ENCODE measurements at regions not wholly inside any gene's neighbourhood (a gene's known extent, or its start where the extent isn't known, plus 50 kb on each side); places are given as distances from the start of the nearest gene placed in this dataset.
"Not testable (repeated sequence)": the region's sequence is repeated elsewhere in the genome, so short reads cannot be mapped to it uniquely, and the experiment has no call there.

DNA sequence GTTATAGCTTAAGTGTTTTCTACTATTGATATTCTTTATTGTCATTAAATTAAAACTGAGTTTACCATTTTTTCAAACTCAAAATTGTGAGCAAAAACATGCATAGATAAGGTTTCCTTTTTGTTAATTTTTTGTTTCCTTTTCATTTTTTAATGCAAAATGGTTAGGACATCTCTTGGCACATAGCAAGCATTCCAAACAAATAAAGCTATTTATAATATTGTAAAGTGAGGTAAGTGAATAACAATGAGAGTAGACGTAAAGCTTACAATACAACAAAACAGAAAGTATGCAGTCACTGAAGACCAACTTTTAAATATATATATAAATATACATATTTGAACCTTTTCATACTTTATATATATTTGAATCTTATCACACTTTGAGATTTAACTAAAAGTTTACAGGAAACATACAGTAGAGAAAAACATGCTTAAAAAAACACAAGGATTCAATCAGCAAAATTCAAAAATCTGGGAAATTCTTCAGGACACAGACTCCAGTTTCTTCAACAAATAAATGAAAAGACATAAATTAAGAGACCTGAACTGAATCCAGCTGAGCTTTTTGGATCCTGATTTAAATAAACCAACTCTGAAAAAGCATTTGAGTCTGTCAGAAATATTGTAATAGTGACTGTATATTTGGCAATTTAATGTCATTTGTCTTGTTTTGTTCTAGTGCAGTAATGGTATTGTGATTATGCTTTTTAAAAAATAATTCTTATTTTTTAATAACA, 67.5 kb upstream of the SAMSN1 start:
- no peak for DNase-seq (ENCODE audit: low spot score)

DNA sequence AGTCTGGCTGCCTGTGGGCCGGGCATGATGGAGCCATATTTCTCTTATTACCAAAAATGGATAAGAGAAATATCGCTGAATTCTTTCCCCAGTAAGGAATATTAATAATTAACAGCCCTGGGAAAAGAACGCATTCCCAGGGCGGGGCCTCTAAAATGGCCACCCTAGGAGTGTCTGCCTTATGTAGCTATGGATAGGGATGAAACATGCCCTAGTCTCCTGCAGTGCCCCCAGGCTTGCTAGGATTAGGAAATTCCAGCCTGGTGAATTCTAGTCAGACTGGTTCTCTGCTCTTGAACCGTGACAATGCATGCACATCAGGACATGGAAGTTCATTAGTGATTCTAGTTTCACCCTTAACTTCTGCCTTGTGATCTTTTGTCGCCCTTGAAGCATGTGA, 64.0 kb upstream of the SAMSN1 start:
- not testable (repeated sequence) for DNase-seq (ENCODE audit: low spot score)

DNA sequence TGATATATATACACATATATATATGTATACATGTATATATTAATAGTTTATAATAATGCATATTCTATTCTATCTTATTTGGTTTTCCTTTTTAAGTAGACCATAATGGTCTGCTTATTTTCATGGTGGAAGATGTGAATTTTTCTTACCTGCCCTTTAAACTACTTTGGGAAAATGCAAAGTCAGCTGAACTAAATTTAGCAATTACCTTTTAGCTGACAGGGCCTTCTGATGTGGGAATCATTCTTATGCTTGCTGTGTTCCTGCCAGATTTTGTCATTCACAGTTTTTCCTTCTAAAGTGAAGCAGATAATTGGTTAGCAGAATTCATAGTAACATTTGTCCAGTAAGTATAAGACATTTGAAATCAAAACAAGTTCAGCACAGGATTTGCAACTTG, 63.2 kb upstream of the SAMSN1 start:
- DNase-seq (ENCODE audit: low spot score): no peak

DNA sequence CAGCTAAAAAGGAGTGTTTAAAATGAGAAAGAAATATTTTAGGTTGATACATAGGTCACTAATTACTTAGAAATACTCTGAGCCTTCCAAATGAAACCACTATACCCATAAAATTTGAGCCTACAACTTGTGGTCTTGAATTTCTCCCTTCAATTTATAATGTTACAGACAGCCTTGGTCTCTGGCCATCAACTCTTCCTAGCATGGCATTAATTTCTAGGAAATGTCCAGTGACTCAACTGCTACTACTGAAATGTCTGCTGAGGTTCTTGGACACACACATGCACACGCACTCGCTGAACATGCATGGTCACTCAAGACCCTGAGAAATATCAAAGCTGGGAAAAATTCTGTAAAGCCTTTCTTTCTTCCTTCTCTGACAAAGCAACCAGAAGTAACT, 61.1 kb upstream of the SAMSN1 start:
- DNase-seq (ENCODE audit: low spot score): no peak

DNA sequence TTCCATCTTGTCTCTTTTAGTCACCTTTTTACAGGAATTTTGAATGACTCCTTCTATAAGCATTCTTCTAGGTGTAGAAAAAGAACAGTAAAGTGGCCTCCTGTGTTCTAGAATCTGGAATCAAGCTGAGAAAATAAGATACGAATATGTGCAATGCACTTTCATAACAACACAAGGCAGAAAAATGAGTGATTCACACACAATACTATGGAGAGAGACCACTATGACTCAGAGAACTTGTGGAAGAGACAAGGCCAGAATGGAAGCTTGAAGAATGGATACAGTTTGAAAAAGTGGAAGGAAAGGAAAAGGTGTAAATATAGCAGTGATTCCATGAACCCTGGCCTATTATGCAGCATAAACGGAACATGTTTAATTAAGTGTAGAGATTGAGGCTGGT, 57.1 kb upstream of the SAMSN1 start:
- DNase-seq (ENCODE audit: low spot score): no peak

DNA sequence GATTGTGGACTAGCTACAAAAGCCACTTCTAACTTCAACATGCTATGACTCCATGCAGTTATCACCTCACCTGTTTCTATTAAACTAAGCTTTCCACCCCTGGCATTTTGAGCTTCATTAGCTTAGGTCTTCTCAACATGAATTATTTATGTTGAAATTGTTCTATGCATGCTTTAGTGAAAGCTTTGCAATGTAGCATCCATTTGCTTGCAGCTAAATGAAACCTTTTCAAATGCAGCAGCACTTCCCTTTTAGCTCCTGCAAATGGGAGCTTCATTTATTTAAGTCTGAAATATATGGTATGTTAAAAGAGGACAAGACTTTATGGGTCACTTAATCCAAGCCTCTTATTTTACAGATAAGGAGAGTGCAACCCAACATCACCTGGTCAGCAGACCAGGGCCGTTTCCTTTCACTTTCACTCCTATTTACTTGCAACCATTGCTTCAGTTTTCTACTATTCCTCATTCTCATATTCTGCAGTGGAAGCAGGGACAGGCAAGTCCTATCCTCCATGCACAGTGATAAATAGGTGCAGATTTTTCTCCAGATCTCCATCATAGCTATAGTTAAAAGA, 56.4 kb upstream of the SAMSN1 start:
- DNase-seq (ENCODE audit: low spot score): no peak

DNA sequence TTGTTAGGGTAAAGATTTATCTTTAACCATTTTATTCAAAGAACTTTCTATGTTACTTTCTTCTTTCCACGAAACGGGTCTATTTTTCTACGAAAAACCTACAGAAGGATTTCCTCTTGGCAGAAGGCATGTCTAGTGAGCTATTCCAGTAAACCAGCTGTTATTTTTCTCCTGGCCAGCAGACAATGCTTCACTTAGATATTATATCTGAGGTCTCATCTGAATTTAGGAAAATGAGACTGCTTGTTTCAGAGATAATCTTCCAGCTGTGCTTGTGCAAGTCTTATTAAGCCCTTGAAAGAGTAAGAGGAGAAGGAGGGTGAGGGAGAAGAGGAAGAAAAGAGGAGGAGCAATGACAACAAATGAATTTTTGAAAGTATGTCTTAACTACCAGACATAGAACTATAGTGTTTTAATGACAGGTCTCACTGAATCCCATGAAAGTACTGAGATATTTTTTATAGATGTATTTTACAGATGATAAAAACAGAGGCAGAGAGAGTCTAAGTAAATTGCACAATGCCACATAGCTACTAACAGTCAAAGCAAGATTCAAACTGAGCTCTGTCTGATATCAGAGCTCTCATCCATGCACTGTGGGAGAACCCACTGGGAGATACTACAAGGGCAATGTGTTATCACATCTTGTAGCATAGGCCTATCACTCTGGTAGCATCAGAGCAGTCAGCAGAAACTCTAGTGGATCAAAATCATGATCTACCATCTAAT, 54.6 kb upstream of the SAMSN1 start:
- DNase-seq (ENCODE audit: low spot score): no peak

DNA sequence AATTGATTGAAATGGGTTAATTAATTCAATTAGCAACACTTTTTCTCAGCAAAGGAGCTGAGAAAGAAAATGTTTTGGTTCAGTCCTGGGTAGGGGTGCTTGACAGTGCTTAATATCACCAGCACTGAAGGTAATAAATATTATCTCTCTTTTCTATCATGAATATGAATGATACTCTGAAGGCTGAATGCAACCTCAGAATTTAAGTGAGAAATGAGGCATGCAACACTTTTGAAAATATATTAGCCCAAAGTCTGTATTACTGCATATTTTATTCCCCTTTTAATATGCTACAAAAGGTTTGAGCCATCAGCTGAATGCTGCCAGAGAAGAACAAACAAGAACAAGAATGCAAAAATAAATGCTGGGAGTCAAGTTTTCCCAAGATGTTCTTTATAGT, 52.0 kb upstream of the SAMSN1 start:
- no peak for DNase-seq (ENCODE audit: low spot score)
